Central memory CD4-positive, alpha-beta T cell (primary cell): ENCODE measurements at regions not wholly inside any gene's neighbourhood (a gene's known extent, or its start where the extent isn't known, plus 50 kb on each side); places are given as distances from the start of the nearest gene placed in this dataset.

Source experiments
- DNase-seq: peaks from one replicate; pipeline ENCODE4 v3.0.0; 2022

GRCh38 chr15:87131067-87131466, 1051.4 kb downstream of the AGBL1 start:
- no peak for DNase-seq

GRCh38 chr15:87129916-87130315, 1050.2 kb downstream of the AGBL1 start:
- DNase-seq = no peak

DNA sequence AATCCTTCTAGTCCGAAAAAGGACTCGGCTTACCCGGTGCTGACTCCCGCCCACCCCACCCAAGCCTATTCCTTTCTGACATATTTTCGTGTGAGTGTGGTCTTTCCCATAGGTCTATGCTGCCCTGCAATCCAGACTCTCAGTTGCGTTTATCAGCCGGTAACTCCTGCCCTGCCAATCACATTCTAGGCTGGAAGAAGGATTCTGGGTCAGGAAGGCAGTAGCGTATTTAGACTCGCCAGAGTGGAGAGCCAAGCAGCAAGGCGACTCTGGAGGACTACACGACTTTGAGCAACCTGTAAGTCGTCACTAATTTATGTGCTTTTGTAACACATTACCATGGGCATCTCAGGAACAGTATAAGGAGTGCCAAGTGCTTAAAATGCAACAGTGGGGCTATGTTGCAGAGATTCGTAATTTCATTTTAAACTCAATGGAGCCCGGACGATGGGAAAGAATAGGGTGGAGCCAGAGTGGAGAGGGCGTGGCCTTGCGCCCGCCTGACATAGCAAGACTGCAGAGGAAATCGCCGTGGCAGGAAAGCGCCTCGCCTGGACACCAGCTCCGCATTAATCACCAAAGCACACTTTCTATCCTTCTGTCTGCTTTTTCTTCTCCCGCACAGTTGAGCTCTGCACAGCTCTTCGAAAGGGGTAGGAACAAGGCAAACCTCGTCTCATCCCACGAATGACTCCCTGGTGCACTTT, 1044.2 kb downstream of the AGBL1 start:
- DNase-seq = no peak

DNA sequence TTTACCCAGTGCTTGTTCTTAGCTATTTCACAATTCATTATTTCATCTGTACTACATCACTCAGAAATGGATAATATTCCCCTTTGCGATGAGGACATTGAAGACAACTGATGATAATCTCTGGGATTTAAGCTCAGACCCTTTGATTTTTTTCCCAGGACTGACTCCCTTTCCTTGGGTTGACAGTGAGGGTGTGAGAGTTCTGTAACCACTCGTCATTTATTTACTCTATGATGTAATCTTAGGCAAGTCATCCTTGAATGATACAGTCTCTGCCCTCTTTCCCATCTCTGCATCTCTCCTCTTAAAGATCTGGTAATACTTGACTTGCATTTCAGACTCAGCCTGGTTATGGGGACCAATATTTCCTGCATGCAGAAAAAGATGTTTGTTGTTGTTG, 1041.7 kb downstream of the AGBL1 start:
- no peak for DNase-seq

- DNase-seq = no peak
These were observed 1040.9 kb downstream of the AGBL1 start for GRCh38 chr15:87120555-87120954.

DNA sequence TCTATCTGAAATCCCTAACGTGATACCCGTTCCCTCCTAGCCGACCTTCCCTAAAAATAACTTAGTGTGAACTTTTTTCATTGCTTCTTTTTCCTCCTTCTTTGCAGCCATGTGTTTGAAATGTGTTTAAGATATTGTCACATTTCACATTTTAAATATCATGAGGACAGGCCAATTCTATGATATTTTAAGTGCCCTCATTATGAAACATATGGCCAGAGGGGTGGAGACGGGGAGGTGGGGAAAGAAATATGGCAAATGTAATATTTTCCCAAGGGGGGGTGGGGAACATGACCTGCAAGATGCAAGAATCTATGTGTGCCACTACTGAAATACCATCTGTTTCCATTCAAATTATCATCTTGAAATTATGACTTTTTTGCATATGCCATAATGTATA, 1039.2 kb downstream of the AGBL1 start:
- DNase-seq = no peak

DNA sequence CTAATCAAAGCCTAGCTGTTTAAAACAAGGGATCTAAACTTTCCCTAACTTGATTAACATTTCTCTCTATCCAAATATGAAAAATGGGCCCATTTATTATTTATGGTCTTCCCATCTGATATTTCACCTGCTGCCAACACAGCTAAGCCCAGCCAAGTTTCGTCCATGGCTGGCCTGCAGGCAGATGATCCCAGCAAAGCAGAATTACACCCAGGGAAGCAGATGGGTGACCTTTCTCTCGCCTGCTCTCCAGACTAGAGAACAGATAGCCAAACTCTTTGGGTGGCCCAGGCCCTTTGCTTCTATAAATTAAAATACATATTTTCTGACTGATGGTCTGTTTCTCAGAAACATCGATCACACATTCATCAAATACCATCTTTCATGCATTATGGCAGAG, 1038.8 kb downstream of the AGBL1 start:
- DNase-seq = no peak

DNA sequence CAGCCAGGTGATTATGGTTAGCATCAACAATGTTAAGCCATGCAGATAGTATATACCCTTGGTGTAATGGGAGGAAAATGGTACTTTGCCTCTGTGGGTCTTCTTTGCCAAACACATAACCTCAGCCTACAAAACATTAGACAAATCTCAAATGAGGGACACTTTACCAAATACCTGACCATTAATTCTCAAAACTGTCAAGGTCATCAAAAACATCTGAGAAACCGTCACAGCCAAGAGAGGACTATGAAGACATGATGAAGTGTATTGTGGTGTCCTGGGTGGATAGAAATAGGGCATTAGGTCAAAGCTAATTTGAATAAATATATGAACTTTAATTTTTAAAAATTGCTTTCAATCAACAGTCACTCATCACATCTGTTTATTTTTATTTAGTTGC, 1036.1 kb downstream of the AGBL1 start:
- DNase-seq = no peak

DNA sequence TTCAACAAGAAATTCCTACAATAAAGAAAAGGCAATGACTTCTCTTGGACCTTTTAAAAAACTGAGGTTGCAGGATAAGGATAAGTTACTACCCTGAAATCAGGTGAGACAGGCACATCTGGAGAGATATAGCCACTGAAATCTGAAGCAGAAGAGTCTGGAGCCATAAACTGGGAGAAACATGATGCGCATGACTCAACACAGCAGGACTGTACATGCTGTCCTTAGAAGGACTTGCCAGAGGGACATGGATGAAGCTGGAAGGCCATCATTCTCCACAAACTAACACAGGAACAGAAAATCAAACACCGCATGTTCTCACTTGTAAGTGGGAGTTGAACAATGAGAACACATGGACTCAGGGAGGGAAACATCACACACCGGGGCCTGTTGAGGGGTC, 1020.2 kb downstream of the AGBL1 start:
- DNase-seq = no peak

- DNase-seq = no peak
These were observed 1009.9 kb downstream of the AGBL1 start for GRCh38 chr15:87089551-87089950.

DNA sequence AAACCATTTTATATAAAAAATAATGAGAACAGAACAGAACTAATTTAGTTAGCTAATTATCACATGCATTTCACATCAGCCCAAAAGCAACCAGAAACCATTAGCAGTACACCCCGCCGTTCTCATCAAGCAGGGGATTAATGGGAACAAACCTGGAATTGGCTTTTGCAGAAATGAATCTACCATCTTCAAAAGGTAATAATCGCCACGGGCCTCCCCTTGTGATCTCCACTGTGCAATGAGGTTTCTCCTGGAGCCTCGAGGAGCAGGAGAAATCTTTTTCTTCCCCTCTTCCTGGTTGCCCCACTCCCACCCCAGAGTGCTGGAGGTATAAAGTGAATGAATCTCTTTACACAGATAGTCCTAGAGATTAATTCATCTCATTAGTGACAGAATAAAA, 1003.5 kb downstream of the AGBL1 start:
- no peak for DNase-seq

DNA sequence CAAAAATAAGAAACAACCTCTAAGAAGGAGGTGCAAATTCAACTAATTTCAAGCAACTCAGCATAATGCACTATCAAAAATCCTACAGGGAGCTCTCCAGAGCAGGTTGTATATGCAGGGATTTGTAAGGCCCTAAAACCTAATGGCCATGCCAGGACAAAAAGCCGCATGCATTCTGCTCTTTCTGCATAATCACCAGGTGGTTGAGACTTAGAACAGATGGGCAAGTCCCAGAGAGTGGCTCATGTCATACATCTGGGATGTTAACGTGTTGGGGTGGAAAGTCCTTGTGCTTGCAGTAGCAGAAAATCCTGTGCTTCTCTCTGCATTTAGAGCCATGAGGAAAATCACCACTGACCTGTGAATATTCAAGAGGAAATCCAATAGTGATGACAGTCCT, 1002.9 kb downstream of the AGBL1 start:
- DNase-seq = no peak

DNA sequence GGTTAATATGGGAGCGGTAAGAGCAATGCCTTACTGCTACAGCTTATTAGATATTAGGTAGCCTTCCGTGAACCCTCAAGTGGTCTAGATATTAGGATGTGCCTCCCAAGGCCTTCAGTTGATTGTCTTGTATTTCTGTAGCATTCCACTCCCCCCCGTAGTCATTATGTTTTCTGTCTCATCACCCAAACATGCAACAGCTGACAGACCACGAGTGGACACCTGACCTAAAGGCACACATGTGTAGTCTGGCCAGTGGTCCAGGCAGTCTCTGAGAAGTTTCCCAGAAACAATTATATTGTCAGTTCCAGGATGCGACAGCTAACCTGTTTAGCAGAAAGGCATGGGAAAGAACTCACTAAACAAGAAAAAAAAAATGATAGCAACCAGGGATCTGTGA, 1000.9 kb downstream of the AGBL1 start:
- no peak for DNase-seq
